ENCODE measurements at regions not wholly inside any gene's neighbourhood (a gene's known extent, or its start where the extent isn't known, plus 50 kb on each side); places are given as distances from the start of the nearest gene placed in this dataset.
A peak's percentile ranks its signal among the peaks of the same experiment; 100 is the strongest.

DNA sequence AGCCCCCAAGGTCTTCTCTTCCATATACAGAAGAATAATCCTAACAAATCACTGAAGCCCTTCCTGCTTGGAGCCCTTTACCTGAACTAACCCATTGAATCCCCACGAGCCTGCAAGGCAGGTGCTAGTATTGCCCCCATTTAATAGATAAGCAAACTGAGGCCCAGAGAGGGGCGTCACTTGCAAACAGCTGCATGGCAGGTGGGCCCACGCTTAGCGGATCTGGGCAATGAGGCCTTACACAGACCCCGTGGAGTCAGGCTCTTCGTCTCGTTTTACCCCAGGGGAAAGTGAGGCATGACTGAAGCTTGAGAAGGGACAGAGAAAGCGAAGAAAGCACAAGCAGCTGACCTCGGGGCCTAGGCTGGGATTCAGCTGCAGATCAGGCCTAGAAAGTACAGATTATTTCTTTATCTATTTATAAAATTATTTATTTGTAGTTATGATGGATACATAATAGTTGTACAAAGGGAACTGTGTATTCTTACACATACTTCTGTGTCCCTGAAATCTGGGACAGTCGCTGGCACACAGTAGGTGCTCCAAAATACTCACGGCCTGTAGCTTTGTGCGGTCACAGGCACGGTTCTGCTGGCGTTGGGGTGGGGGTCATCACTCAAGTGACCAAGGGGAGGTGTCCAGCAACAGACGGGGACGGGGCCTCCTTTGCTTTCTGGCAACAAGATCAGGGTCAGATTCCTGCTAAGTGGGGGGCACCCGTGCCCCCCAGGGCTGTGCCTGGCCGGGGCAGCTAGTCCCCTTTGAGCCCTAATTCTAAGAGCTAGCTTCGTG lies 223.2 kb upstream of the GSE1 start:
- peak overlapping the region; percentile 41 for H3K4me2 ChIP-seq
- H4K20me1 ChIP-seq (ENCODE audit: insufficient read depth, poor library complexity, severe bottlenecking) = no peaks in the 10 kb centered on the region
- peak overlapping the region; percentile 88 for H3K27ac ChIP-seq
- no peaks in the 10 kb centered on the region for H3K9me2 ChIP-seq (replicated peaks; ENCODE audit: insufficient read depth)
- H2AFZ ChIP-seq = no peak overlapping the region
- DNase-seq (ENCODE audit: low spot score) = no peak
- H3K9me3 ChIP-seq (ENCODE audit: low read depth) = no peaks in the 10 kb centered on the region
- H3K4me1 ChIP-seq (ENCODE audit: insufficient read depth) = peaks cover 39% of the 10 kb centered on the region
- H3K36me3 ChIP-seq (replicated peaks; ENCODE audit: insufficient read depth, low read depth) = no peaks in the 10 kb centered on the region
- WGBS (ENCODE audit: low lambda C conversion rate, missing lambda C conversion rate) = 80% methylated on average over 19 of the region's 19 CpGs
- H3K27me3 ChIP-seq = no peaks in the 10 kb centered on the region
- no peaks in the 10 kb centered on the region for H3K79me2 ChIP-seq
- no peak overlapping the region for H3K4me3 ChIP-seq
- TF ChIP-seq CTCF (IDR thresholded peaks at IDR 0.05; ENCODE audit: poor library complexity) (no peak), EZH2phosphoT487 (IDR thresholded peaks at IDR 0.05; ENCODE audit: low read depth, severe bottlenecking, unreplicated experiment) (no peak), EZH2 (IDR thresholded peaks at IDR 0.05; ENCODE audit: borderline replicate concordance) (no peak)

GRCh38 chr16:85390511-85391174 lies 222.5 kb upstream of the GSE1 start:
- no peaks in the 10 kb centered on the region for H3K36me3 ChIP-seq (replicated peaks; ENCODE audit: insufficient read depth, low read depth)
- no peaks in the 10 kb centered on the region for H3K79me2 ChIP-seq
- no peak overlapping the region for H3K4me3 ChIP-seq
- H2AFZ ChIP-seq = no peak overlapping the region
- peaks cover 41% of the 10 kb centered on the region for H3K4me1 ChIP-seq (ENCODE audit: insufficient read depth)
- WGBS (ENCODE audit: low lambda C conversion rate, missing lambda C conversion rate) = 33% methylated on average over 22 of the region's 24 CpGs
- H3K27ac ChIP-seq = peak overlapping the region; percentile 88
- H3K27me3 ChIP-seq = no peaks in the 10 kb centered on the region
- no peaks in the 10 kb centered on the region for H4K20me1 ChIP-seq (ENCODE audit: insufficient read depth, poor library complexity, severe bottlenecking)
- no peak for TF ChIP-seq EZH2 (IDR thresholded peaks at IDR 0.05; ENCODE audit: borderline replicate concordance)
- no peak for TF ChIP-seq CTCF (IDR thresholded peaks at IDR 0.05; ENCODE audit: poor library complexity)
- no peak for TF ChIP-seq EZH2phosphoT487 (IDR thresholded peaks at IDR 0.05; ENCODE audit: low read depth, severe bottlenecking, unreplicated experiment)
- peak; percentile 95 for DNase-seq (ENCODE audit: low spot score)
- H3K9me2 ChIP-seq (replicated peaks; ENCODE audit: insufficient read depth) = no peaks in the 10 kb centered on the region
- no peaks in the 10 kb centered on the region for H3K9me3 ChIP-seq (ENCODE audit: low read depth)
- H3K4me2 ChIP-seq = peak overlapping the region; percentile 52

DNA sequence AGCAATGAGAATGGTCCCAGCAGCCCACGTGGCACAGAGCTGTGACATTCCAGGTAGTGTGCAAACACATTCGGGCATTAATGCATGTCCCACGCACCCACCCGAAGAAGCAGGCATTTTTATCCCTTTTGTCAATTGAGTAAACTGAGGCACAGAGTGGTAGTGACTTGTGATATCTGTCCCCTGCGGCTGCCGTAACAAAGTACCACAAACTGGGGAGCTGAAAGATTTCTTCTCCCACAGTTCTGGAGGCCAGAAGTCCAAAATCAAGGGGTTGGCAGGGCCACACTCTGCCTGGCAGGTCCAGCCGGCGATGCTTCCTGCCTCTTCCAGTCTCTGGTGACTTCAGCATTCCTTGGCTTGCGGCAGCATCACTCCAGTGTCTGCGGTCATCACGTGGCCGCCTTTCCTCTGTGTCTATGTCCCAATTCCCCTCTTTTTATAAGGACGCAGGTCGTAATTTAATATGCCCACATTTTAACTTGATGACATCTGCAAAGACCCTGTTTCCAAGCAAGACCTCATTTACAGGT lies 221.9 kb upstream of the GSE1 start:
- H3K27ac ChIP-seq = peak overlapping the region; percentile 71
- H3K4me2 ChIP-seq = peak overlapping the region; percentile 52
- peaks cover 47% of the 10 kb centered on the region for H3K4me1 ChIP-seq (ENCODE audit: insufficient read depth)
- no peak overlapping the region for H2AFZ ChIP-seq
- no peaks in the 10 kb centered on the region for H4K20me1 ChIP-seq (ENCODE audit: insufficient read depth, poor library complexity, severe bottlenecking)
- 87% methylated on average over 14 of the region's 14 CpGs for WGBS (ENCODE audit: low lambda C conversion rate, missing lambda C conversion rate)
- no peaks in the 10 kb centered on the region for H3K9me2 ChIP-seq (replicated peaks; ENCODE audit: insufficient read depth)
- H3K36me3 ChIP-seq (replicated peaks; ENCODE audit: insufficient read depth, low read depth) = no peaks in the 10 kb centered on the region
- no peaks in the 10 kb centered on the region for H3K27me3 ChIP-seq
- H3K4me3 ChIP-seq = no peak overlapping the region
- H3K9me3 ChIP-seq (ENCODE audit: low read depth) = no peaks in the 10 kb centered on the region
- TF ChIP-seq EZH2 (IDR thresholded peaks at IDR 0.05; ENCODE audit: borderline replicate concordance) (no peak), EZH2phosphoT487 (IDR thresholded peaks at IDR 0.05; ENCODE audit: low read depth, severe bottlenecking, unreplicated experiment) (no peak), CTCF (IDR thresholded peaks at IDR 0.05; ENCODE audit: poor library complexity) (no peak)
- no peaks in the 10 kb centered on the region for H3K79me2 ChIP-seq
- no peak for DNase-seq (ENCODE audit: low spot score)

Measured in hepatocyte (in vitro differentiated cells).